HG02759 (cell line): ENCODE measurements at regions not wholly inside any gene's neighbourhood (a gene's known extent, or its start where the extent isn't known, plus 50 kb on each side); places are given as distances from the start of the nearest gene placed in this dataset.
"Not testable (repeated sequence)": the region's sequence is repeated elsewhere in the genome, so short reads cannot be mapped to it uniquely, and the experiment has no call there.

Experiments
- ATAC-seq: cut with Tn5 transposase; IDR thresholded peaks from one replicate; pipeline ENCODE4 v1.9.1; 2021; ENCODE audit warnings: mild to moderate bottlenecking, moderate library complexity; ENCODE audit not compliant: unreplicated experiment

- no peak for ATAC-seq
These were observed 239.1 kb upstream of the ARID2 start for GRCh38 chr12:45490232-45490881.

- ATAC-seq = no peak
These were observed 235.2 kb upstream of the ARID2 start for GRCh38 chr12:45494279-45494678.

DNA sequence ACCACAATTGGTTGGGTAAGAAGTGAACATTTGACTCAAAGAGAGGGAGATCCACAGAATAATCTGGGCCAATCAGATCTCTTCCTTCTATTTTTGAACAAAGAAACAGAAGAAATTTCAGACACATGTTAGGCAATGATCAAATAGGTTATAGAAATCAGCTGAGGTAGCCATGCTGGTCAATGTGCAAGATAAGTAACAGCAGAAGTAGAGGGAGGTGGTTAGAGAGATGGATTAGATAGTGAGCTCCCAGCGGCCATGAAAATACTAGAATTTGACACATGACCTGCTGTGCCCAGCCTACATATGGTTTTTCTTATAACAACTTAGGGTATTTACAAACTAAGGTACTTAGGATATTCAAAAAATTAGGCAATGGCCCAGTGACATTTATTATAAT is 230.9 kb upstream of the ARID2 start:
- ATAC-seq = no peak

GRCh38 chr12:45502481-45503128 is 226.9 kb upstream of the ARID2 start:
- no peak for ATAC-seq

DNA sequence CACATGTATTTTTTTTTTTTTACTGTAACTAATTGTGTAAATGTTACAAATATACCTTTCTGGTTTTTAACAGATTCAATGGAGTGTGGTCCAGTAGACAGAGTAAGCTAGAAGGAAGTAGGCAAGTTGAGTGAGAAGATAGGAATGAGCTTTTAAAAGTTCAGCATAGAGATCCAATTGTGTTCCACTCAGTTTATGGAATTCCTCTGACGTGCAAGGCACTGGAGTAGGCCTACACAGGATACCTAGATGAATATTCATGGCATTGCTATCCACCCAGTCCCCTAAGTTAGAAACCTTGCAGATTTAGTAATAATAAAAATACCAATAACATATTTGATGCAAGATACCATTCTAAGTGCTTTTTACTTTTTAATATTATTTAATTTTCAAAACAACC is 225.6 kb upstream of the ARID2 start:
- ATAC-seq = no peak

DNA sequence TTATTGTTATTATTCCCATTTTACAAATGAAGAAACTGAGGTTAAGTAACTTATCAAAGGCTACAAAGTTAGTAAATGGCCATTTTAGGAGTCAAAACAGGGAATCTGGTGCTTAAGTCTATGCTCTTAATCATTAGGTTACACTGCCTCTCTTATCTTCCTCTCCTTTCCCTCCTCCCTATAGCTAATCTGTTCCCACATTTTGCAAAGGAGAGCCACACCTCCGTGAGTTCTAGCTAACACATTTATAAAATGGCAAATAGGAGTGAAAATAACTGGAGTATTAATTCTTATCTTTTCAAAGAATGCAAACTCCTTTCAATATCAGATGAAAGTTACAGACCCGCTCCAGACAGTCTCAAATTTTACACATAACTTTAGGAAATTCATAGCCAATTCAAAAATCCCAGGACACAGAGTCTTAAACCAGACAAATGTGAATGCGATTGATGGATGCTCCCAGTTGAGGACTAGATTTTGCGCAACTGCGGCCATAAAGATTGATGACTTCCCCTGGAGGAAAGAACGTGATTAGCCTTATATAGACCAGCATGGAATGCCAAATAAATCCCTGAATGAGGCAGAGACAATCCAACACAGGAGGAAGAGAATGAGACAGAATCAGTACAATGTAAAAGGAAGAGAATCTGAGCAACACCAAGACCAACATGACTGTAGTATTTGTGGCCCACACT is 225.0 kb upstream of the ARID2 start:
- no peak for ATAC-seq

GRCh38 chr12:45509187-45509586 is 220.3 kb upstream of the ARID2 start:
- no peak for ATAC-seq

DNA sequence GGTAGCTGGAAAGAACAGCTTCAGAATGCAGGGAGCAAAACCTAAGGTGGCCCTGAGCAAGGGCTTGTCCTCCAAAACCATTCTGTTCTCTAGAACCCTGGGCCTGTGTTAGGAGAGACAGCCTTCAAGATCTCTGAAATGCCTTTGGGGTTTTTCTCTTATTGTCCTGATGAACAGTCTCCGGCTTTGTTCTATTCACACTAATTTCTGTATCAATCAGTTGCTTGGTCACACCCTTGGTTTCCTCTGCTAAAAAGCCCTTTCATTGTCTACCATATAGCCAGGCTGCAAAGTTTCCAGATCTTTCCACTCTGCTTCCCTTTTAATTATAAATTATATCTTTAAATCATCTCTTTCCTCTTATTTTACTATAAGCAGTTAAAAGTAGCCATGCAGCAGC is 219.9 kb upstream of the ARID2 start:
- ATAC-seq = no peak

GRCh38 chr12:45517381-45517780 is 212.1 kb upstream of the ARID2 start:
- ATAC-seq = no peak

DNA sequence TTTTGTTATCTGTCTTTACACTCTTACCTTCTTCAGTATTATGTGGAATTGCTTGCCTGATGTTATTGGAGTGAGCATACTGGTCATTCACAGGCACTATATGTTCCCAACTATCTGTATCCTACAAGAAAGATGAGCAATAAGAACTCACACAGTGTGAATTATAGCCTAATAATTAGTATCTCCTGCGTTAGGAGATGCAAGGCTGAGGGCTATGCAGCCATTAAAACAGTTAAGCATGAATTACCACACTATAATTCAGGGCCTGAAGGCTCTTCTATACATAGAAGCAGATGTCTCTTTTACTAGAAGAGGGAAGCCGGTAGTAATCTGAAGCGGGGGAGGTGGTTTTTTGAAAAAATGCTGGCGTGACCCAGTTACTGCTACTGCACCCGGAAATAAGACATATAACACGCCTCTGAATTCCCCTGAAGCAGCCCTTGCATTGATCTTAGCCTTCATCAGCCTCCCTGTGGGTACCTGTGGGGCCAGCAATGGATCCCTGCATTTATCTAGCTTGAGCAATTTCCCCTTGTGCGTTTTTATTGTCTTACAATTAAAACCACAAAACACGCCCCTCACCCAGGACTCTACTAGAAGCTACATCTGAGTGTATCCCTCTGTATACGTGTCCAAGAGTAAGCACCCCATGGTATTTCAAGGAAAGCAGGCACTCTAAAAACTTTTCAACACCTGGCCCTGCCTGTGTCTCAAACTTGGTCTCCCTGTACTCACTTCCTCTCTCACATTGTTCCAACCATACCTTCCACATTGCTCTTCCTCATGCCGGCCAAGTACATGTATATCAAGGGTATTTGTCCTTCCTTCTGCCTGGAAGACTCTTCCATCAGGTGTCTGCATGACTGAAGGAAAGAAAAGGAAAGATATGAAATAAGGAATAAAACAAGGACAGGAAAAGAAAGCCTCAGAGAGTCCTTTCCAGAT is 210.9 kb upstream of the ARID2 start:
- peak; percentile 66 for ATAC-seq

GRCh38 chr12:45522227-45522626 is 207.3 kb upstream of the ARID2 start:
- no peak for ATAC-seq

- ATAC-seq = not testable (repeated sequence)
These were observed 202.7 kb upstream of the ARID2 start for GRCh38 chr12:45526823-45527222.

- no peak for ATAC-seq
These were observed 197.4 kb upstream of the ARID2 start for GRCh38 chr12:45532113-45532512.

DNA sequence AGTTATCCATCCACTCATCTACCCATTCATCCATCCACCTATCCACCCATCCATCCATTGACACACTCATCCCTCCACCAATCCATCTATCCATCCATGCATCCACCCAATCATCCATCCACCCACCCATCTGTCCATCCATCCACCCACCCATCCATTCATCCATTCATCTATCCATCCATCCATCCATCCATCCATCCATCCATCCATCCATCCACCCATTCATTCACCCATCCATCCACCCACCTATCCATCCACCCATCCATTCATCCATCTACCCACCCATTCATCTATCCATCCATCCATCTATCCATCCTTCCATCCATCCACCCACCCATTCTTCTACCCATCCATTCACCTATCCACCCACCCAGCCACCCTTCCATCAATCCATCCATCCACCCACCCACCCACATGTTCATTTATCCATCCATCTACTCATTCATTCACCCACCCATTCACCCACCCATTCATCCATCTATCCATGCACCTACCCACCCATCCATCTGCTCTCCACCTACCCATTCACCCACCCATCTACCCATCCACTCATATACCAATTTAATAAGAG is 193.8 kb upstream of the ARID2 start:
- no peak for ATAC-seq

- no peak for ATAC-seq
These were observed 193.2 kb upstream of the ARID2 start for GRCh38 chr12:45536284-45536683.

DNA sequence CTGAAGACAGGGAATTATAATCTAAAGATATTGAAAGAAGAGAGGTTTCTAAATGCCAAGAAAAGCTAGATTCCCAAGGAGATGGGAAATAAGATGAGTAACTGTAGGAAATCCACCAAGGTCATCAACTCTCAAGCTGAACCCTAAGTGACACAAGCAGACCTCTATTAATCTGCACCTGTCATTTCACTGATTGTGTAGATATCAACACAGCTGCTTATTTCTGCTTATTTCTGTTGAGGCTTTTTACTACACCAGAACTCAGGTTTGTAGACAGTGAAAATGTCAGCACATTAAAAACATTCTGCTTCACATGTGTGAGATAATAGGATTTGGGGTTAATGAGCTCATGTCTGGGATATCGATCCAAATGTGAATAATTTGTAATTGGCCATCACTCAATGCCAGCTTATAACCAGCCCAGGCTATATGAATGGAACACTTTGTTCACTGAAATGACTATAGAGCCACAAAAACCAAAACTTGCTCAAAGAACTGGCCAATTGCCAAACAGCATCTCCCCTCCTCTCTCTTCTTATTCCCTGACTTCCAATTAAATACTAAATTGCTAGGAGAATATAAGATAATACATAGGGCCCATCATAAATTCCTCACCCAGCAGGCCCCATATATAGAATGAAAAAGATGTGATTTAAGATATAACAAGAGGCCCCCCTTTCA is 188.7 kb upstream of the ARID2 start:
- no peak for ATAC-seq

DNA sequence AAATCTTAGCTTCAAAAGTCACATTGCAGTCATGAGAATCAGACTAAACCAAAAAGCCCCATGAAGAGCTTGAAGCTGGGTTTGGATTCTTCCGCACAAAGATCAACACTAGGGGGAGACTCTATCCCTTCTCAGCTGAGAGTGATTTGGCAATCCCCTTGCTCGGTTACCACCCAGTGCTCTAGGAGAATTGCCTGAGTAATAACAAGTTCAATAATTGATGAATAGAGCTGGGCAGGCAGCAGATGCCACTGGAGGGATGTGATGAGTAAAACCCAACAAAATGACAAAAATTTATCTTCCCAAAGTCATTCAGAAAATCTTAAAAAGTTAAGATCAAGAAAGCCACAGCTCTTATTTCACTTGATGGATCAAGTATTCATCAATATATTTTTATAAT is 185.6 kb upstream of the ARID2 start:
- ATAC-seq = peak; percentile 94

- ATAC-seq = no peak
These were observed 183.0 kb upstream of the ARID2 start for GRCh38 chr12:45546545-45546944.

DNA sequence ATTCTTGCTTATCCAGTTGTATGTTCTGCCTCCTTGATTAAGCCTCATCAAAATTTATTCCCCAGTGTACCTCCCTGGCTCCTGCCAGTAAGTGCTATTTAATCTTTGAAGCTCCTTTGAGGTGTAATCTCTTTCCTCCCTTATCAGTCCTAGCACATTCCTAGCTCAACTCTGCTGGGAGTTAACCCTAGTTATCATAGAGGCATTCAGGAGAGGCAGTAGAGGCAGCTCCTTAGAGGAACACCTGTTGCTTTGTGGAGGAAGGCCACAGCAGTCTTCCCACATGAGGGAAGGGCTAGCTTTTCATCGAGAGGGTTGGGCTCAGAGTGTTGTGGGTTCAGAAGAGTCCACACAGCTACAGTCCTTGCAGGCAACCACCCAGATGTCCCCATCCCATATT is 182.4 kb upstream of the ARID2 start:
- ATAC-seq = no peak

GRCh38 chr12:45547822-45548221 is 181.7 kb upstream of the ARID2 start:
- ATAC-seq = no peak
